Hepatocyte (in vitro differentiated cells): ENCODE measurements at regions not wholly inside any gene's neighbourhood (a gene's known extent, or its start where the extent isn't known, plus 50 kb on each side); places are given as distances from the start of the nearest gene placed in this dataset.

ENCODE experiments used
- DNase-seq: peaks from one replicate; pipeline ENCODE4 v3.0.0-alpha.2; 2016; ENCODE audit warnings: low spot score
- H2AFZ ChIP-seq: fragments of 200-600 bp; sonication (generic); 2 replicates; pipeline ENCODE4 v1.6.0; 2016; ENCODE audit warnings: antibody characterized with exemption, mild to moderate bottlenecking
- H3K27ac ChIP-seq: fragments of 200-600 bp; sonication (generic); 2 replicates; pipeline ENCODE4 v1.5.1; 2016; ENCODE audit warnings: mild to moderate bottlenecking
- H3K27me3 ChIP-seq: fragments of 200-600 bp; sonication (generic); 2 replicates; pipeline ENCODE4 v1.6.1; 2016
- H3K36me3 ChIP-seq: fragments of 200-600 bp; sonication (generic); replicated peaks from 2 replicates; pipeline ENCODE4 v1.5.1; 2016; ENCODE audit warnings: low read depth; ENCODE audit not compliant: insufficient read depth
- H3K4me1 ChIP-seq: fragments of 200-600 bp; sonication (generic); 2 replicates; pipeline ENCODE4 v1.5.1; 2016; ENCODE audit warnings: mild to moderate bottlenecking, moderate library complexity; ENCODE audit not compliant: insufficient read depth
- H3K4me2 ChIP-seq: fragments of 200-600 bp; sonication (generic); 2 replicates; pipeline ENCODE4 v1.6.0; 2016
- H3K4me3 ChIP-seq: fragments of 200-600 bp; sonication (generic); 2 replicates; pipeline ENCODE4 v1.5.1; 2016; ENCODE audit warnings: mild to moderate bottlenecking
- H3K79me2 ChIP-seq: fragments of 200-600 bp; sonication (generic); 2 replicates; pipeline ENCODE4 v1.6.0; 2017; ENCODE audit warnings: mild to moderate bottlenecking
- H3K9me2 ChIP-seq: fragments of 200-600 bp; sonication (generic); replicated peaks from 2 replicates; pipeline ENCODE4 v1.6.0; 2017; ENCODE audit warnings: mild to moderate bottlenecking; ENCODE audit not compliant: insufficient read depth
- H3K9me3 ChIP-seq: fragments of 200-600 bp; sonication (generic); 2 replicates; pipeline ENCODE4 v1.5.1; 2016; ENCODE audit warnings: low read depth, mild to moderate bottlenecking
- H4K20me1 ChIP-seq: fragments of 200-600 bp; sonication (generic); 2 replicates; pipeline ENCODE4 v1.6.0; 2016; ENCODE audit warnings: mild to moderate bottlenecking; ENCODE audit not compliant: insufficient read depth, poor library complexity, severe bottlenecking
- EZH2 ChIP-seq: fragments of 200-600 bp; sonication (generic); IDR thresholded peaks from 2 replicates; pipeline ENCODE4 v1.6.1; 2016; ENCODE audit warnings: antibody characterized with exemption, mild to moderate bottlenecking, borderline replicate concordance
- EZH2phosphoT487 ChIP-seq: fragments of 200-600 bp; sonication (generic); IDR thresholded peaks from one replicate; pipeline ENCODE4 v1.6.1; 2018; ENCODE audit warnings: antibody characterized with exemption, mild to moderate bottlenecking, low read depth, moderate library complexity; ENCODE audit not compliant: unreplicated experiment, severe bottlenecking
- WGBS: methylation state at CpG from one replicate; pipeline ENCODE4 v1.1.6; 2016; ENCODE audit warnings: low lambda C conversion rate; ENCODE audit errors: missing lambda C conversion rate; 5-methylcytosine and 5-hydroxymethylcytosine counted together
- TF ChIP-seq, protein P1 (sequence below): fragments of 200-600 bp; sonication (generic); IDR thresholded peaks from 2 replicates; pipeline ENCODE4 v1.5.1; 2016; ENCODE audit warnings: antibody characterized with exemption, mild to moderate bottlenecking; ENCODE audit not compliant: poor library complexity

DNA sequence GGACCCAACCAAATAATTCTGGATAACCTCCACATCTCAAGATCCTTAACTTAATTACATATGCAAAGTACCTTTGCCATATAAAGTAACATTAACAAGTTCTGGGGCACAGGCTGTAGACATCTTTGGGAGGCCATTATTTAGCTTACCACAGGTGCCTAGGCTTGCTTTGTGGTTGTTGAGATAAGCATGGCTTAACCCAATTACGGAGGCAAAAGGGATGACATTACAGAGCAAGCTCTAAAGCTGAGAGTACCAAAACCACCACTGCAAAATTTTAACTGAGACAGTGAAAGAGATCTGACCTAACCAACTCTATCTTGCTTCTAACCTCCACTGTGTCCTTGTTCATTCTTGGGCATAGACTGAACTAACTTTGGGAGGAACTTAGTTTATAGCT lies 502.9 kb upstream of the ATXN8OS start:
- H2AFZ ChIP-seq = no peak overlapping the region
- no peak for DNase-seq
- H4K20me1 ChIP-seq = no peaks in the 10 kb centered on the region
- H3K79me2 ChIP-seq = no peaks in the 10 kb centered on the region
- no peaks in the 10 kb centered on the region for H3K4me1 ChIP-seq
- WGBS = 92% methylated on average over 1 of the region's 1 CpG
- no peak overlapping the region for H3K4me3 ChIP-seq
- no peak overlapping the region for H3K27ac ChIP-seq
- no peaks in the 10 kb centered on the region for H3K9me3 ChIP-seq
- H3K4me2 ChIP-seq = no peak overlapping the region
- no peaks in the 10 kb centered on the region for H3K36me3 ChIP-seq
- H3K9me2 ChIP-seq = no peaks in the 10 kb centered on the region
- TF ChIP-seq EZH2 = no peak
- TF ChIP-seq EZH2phosphoT487 = no peak
- TF ChIP-seq, protein P1, sequence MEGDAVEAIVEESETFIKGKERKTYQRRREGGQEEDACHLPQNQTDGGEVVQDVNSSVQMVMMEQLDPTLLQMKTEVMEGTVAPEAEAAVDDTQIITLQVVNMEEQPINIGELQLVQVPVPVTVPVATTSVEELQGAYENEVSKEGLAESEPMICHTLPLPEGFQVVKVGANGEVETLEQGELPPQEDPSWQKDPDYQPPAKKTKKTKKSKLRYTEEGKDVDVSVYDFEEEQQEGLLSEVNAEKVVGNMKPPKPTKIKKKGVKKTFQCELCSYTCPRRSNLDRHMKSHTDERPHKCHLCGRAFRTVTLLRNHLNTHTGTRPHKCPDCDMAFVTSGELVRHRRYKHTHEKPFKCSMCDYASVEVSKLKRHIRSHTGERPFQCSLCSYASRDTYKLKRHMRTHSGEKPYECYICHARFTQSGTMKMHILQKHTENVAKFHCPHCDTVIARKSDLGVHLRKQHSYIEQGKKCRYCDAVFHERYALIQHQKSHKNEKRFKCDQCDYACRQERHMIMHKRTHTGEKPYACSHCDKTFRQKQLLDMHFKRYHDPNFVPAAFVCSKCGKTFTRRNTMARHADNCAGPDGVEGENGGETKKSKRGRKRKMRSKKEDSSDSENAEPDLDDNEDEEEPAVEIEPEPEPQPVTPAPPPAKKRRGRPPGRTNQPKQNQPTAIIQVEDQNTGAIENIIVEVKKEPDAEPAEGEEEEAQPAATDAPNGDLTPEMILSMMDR = no peak
- H3K27me3 ChIP-seq = no peaks in the 10 kb centered on the region

DNA sequence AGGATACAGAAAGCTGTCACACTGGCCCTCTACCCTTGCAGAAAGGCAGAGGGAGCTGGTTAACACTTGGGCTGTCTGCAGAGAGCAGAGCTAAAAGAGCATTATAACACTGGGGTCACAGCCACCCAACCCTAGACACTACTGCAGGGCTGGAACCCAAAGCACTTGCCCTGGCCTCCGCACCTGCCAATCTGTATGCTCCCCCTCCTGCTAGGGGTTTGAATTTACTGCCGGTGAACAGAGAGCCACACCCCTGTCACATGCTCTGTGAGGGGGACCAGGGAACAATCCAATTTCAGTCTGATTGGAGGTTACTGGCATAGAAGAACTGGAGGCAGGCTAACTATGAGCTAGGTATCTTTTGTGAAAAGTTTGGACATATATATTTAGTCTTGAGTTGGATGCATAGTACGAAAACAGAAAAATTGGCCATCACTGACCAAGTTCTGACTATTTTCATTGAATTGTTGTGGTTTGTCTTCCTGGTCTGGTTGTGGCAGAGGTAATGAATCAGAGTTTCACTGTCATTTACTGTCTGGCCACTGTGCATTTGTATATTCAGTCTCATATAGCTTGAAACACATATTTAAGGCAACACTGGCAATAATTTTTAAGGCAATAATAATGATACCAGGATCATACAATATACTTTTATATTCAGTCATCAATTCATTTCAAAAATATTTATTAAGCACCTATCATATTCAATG lies 504.3 kb upstream of the ATXN8OS start:
- Histone ChIP-seq H3K79me2 (no peaks in the 10 kb centered on the region), H4K20me1 (no peaks in the 10 kb centered on the region), H3K9me3 (no peaks in the 10 kb centered on the region), H3K9me2 (no peaks in the 10 kb centered on the region), H3K27ac (no peak overlapping the region), H3K4me1 (no peaks in the 10 kb centered on the region), H3K4me2 (no peak overlapping the region), H3K36me3 (no peaks in the 10 kb centered on the region), H2AFZ (no peak overlapping the region), H3K27me3 (no peaks in the 10 kb centered on the region), H3K4me3 (no peak overlapping the region)
- TF ChIP-seq EZH2 (no peak), EZH2phosphoT487 (no peak)
- TF ChIP-seq, protein P1 = no peak
- 91% methylated on average over 3 of the region's 3 CpGs for WGBS
- no peak for DNase-seq

DNA sequence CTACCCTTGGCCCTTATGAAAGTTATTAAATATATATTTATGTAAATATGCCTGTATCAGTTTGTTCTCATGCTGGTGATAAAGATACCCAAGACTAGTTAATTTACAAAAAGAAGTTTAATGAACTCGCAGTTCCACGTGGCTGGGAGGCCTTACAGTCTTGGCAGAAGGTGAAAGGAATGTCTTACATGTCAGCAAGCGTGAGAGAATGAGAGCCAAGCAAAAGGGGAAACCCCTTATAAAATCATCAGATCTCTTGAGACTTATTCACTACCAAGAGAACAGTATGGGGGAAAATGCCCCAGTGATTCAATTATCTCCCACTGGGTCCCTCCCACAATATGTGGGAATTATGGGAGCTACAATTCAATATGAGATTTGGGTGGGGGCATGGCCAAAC lies 506.0 kb upstream of the ATXN8OS start:
- 85% methylated on average over 3 of the region's 3 CpGs for WGBS
- TF ChIP-seq EZH2 (no peak), EZH2phosphoT487 (no peak)
- TF ChIP-seq, protein P1 = no peak
- no peak overlapping the region for H3K27ac ChIP-seq
- H3K79me2 ChIP-seq = no peaks in the 10 kb centered on the region
- H3K9me3 ChIP-seq = no peaks in the 10 kb centered on the region
- H4K20me1 ChIP-seq = no peaks in the 10 kb centered on the region
- no peak overlapping the region for H2AFZ ChIP-seq
- no peaks in the 10 kb centered on the region for H3K36me3 ChIP-seq
- H3K9me2 ChIP-seq = no peaks in the 10 kb centered on the region
- no peak for DNase-seq
- no peak overlapping the region for H3K4me3 ChIP-seq
- H3K4me2 ChIP-seq = no peak overlapping the region
- H3K4me1 ChIP-seq = no peaks in the 10 kb centered on the region
- no peaks in the 10 kb centered on the region for H3K27me3 ChIP-seq
